Right lobe of liver (tissue), 6 donors: ENCODE measurements at regions not wholly inside any gene's neighbourhood (a gene's known extent, or its start where the extent isn't known, plus 50 kb on each side); places are given as distances from the start of the nearest gene placed in this dataset.

Source experiments
- ATAC-seq, 4 donors: fragments of 200-7000 bp; cut with Tn5 transposase; one replicate each; pipeline ENCODE4 v1.9.1; 2020; ENCODE audit warnings: mild to moderate bottlenecking in 4 of 4, moderate library complexity in 4 of 4
- DNase-seq, 3 donors: peaks; one replicate each; pipeline ENCODE4 v3.0.0-alpha.2; 2020
- H3K27ac ChIP-seq, 3 donors: fragments of 200-600 bp; one replicate each; pipeline ENCODE4 v1.8.0; 2022
- H3K27me3 ChIP-seq, 2 donors: fragments of 200-600 bp; one replicate each; pipeline ENCODE4 v1.8.0; 2022
- H3K36me3 ChIP-seq, 4 donors: fragments of 200-600 bp; sonication (generic) in 1 of 4; one replicate each; pipeline versions ENCODE4 v1.5.1 to v1.8.0; 2017 to 2022; ENCODE audit warnings: control low read depth in 1 of 4
- H3K4me1 ChIP-seq, 4 donors: fragments of 200-600 bp; sonication (generic) in 1 of 4; one replicate each; pipeline versions ENCODE4 v1.5.1 to v1.8.0; 2017 to 2022; ENCODE audit warnings: control low read depth in 1 of 4
- H3K4me3 ChIP-seq, 3 donors: fragments of 200-600 bp; one replicate each; pipeline ENCODE4 v1.8.0; 2022
- H3K9me3 ChIP-seq, 4 donors: fragments of 200-600 bp; sonication (generic) in 1 of 4; one replicate each; pipeline versions ENCODE4 v1.5.1 to v1.8.0; 2017 to 2022; ENCODE audit warnings: control low read depth in 1 of 4
- POLR2A ChIP-seq: fragments of 450-650 bp; IDR thresholded peaks from one replicate; pipeline ENCODE4 v1.6.1; 2017; ENCODE audit warnings: antibody characterized with exemption, mild to moderate bottlenecking
- WGBS: methylation state at CpG from one replicate; pipeline ENCODE4 v1.1.6; 2018; ENCODE audit warnings: low coverage, low lambda C conversion rate; ENCODE audit not compliant: insufficient coverage; ENCODE audit errors: missing lambda C conversion rate; 5-methylcytosine and 5-hydroxymethylcytosine counted together
- intact Hi-C, 2 donors: fragments of 100-400 bp; cut with DNase I; formaldehyde crosslinking; loops; one replicate each; pipeline versions ENCODE4 v1.11.2 to v1.14.1; 2022
- TF ChIP-seq, protein P1 (sequence below), 4 donors: fragments of 200-600 bp in 3 of 4; fragments of 450-650 bp in 1 of 4; IDR thresholded peaks; one replicate each; pipeline versions ENCODE4 v1.5.1 to v1.8.0; 2016 to 2022; ENCODE audit warnings: antibody characterized with exemption in 4 of 4, mild to moderate bottlenecking in 2 of 4
- donor health status: DM: no; HTN: yes; CAD: no.
- donor health status: DM: no; HTN: no; CAD: no.
- donor health status: DM: no; HTN: no; CAD: no.
- donor health status: DM: no; HTN: yes; CAD: no.
- donor health status: DM: no; HTN: yes; CAD: no.

DNA sequence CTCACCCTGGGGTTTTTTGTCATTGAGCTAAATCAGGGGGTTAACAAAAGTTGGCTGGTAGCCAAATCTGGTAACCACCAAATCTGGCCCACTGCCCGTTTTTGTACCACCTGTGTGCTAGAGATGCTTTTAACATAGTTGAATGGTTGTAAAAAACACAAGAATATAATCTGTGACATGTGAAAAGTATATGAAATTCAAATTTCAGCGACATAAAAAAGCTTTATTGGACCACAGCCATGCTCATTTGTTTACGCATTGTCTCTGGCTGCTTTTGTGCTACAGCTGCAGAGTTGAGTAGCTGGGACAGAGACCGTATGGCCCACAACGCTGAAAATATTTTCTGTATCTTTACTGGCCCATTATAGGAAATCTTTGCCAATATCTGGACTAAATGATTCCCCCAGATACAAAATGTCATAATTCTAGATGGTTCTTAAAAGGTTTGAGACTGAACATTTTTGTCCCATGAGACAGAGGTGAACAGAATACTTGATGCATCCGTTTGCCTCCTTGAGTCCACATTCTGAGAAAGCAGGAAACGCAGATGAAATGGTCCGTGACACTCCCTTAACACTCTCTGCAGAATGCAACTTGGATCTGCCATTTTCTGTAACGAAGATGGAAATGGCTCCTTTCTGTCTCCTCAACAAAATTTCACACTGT lies 120.9 kb upstream of the PDZRN3 start:
- TF ChIP-seq, protein P1, sequence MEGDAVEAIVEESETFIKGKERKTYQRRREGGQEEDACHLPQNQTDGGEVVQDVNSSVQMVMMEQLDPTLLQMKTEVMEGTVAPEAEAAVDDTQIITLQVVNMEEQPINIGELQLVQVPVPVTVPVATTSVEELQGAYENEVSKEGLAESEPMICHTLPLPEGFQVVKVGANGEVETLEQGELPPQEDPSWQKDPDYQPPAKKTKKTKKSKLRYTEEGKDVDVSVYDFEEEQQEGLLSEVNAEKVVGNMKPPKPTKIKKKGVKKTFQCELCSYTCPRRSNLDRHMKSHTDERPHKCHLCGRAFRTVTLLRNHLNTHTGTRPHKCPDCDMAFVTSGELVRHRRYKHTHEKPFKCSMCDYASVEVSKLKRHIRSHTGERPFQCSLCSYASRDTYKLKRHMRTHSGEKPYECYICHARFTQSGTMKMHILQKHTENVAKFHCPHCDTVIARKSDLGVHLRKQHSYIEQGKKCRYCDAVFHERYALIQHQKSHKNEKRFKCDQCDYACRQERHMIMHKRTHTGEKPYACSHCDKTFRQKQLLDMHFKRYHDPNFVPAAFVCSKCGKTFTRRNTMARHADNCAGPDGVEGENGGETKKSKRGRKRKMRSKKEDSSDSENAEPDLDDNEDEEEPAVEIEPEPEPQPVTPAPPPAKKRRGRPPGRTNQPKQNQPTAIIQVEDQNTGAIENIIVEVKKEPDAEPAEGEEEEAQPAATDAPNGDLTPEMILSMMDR (IDR thresholded peaks at IDR 0.05) = no peak
- no peak for TF ChIP-seq POLR2A
- Histone ChIP-seq H3K27ac (no peak overlapping the region), H3K4me3 (no peak overlapping the region), H3K36me3 (no peaks in the 10 kb centered on the region), H3K4me1 (no peaks in the 10 kb centered on the region), H3K27me3 (no peaks in the 10 kb centered on the region), H3K9me3 (no peaks in the 10 kb centered on the region)
- intact Hi-C loops = no loop called here
- DNase-seq = no peak
- ATAC-seq = no peak
- WGBS = 44% methylated on average over 9 of the region's 9 CpGs

DNA sequence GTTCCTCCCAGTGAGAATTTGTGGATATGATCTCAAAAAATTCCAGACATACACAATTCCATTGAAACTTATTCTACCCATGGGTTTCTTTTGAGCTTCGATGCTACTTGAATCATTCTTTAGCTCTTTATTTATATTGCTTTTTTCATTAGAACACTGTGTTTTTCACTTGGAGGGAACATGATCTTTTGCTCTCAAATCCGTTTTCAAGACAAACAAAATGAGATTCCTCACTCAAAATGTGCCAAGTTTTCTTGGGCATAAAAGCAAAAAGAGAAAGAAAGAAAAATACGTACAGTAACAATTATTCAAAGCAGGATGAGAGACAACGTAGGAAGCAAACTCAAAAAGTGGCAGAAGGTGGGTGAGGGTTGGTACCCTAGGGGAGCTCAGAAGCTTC lies 118.8 kb upstream of the PDZRN3 start:
- no peak for ATAC-seq
- no peaks in the 10 kb centered on the region for H3K9me3 ChIP-seq
- H3K36me3 ChIP-seq = no peaks in the 10 kb centered on the region
- 44% methylated on average over 4 of the region's 4 CpGs for WGBS
- TF ChIP-seq, protein P1 (IDR thresholded peaks at IDR 0.05) = no peak
- TF ChIP-seq POLR2A = no peak
- no peak for DNase-seq
- H3K27ac ChIP-seq = no peak overlapping the region
- intact Hi-C loops = no loop called here
- H3K27me3 ChIP-seq = no peaks in the 10 kb centered on the region
- no peak overlapping the region for H3K4me3 ChIP-seq
- H3K4me1 ChIP-seq = no peaks in the 10 kb centered on the region

DNA sequence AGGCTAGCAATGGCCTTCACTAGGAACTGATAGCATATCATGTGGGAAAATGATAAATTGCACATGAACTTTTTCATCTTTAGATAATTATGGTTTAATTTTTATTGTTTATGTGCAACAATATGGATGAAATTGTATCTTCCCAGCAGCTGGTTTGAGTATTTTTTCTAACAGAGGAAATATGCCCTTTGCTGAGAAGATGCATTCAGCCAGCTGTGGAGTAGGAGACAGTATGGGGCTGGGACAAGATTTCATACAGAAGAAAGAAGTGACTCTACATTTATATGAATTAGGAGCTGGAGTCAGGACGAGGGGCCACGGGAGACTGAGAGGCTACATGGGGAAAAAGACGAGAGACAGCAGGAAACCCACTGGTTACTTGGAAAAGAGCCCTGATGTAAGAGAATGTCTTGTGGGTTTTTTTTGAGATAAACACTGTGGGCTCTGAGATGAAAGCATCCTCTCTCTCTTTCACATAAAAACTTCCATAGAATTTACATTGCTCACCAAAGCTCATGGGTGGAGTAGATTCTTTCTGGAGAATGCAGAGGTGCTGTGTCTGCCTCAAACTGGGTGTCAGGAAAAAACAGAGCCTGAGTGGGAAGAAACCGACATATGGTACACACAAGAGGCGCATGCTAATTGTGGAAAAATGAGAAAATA lies 115.2 kb upstream of the PDZRN3 start:
- H3K4me3 ChIP-seq = no peak overlapping the region
- 35% methylated on average over 5 of the region's 5 CpGs for WGBS
- H3K4me1 ChIP-seq = no peaks in the 10 kb centered on the region
- no peaks in the 10 kb centered on the region for H3K36me3 ChIP-seq
- H3K9me3 ChIP-seq = no peaks in the 10 kb centered on the region
- DNase-seq (no peak), ATAC-seq (no peak)
- H3K27me3 ChIP-seq = no peaks in the 10 kb centered on the region
- intact Hi-C loops = loop anchor here in 1 of 2 donors (10.0 kb wide), 1 partner anchor 325 kb away; no protein-coding TSS in a partner anchor
- TF ChIP-seq, protein P1 (IDR thresholded peaks at IDR 0.05) = no peak
- TF ChIP-seq POLR2A = no peak
- no peak overlapping the region for H3K27ac ChIP-seq

DNA sequence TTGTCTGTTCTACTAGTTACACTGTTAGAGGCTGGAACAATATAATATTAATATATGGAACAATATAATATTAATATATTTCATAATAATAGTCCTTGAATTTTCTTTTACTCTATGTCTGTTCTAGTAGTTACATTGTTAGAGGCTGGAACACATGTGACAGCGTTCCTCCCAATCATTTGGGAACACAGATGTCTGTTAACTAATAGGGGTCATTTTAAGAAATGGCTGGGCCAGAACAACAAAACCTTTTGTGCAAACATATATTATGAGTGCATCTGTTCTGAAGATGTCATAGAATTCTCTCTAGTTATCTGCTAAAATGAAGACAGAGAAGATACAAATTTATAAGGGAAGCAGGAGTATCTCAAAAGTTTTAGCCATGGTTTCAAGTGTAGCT lies 114.0 kb upstream of the PDZRN3 start:
- 50% methylated on average over 1 of the region's 1 CpG for WGBS
- Histone ChIP-seq H3K36me3 (no peaks in the 10 kb centered on the region), H3K4me1 (no peaks in the 10 kb centered on the region), H3K27me3 (no peaks in the 10 kb centered on the region), H3K27ac (no peak overlapping the region), H3K4me3 (no peak overlapping the region), H3K9me3 (no peaks in the 10 kb centered on the region)
- TF ChIP-seq POLR2A = no peak
- TF ChIP-seq, protein P1 (IDR thresholded peaks at IDR 0.05) = no peak
- intact Hi-C loops = loop anchor here in 1 of 2 donors (10.0 kb wide), 1 partner anchor 326 kb away; no protein-coding TSS in a partner anchor
- no peak for ATAC-seq
- DNase-seq = no peak
